Left kidney (tissue), 1 donor: ENCODE measurements at regions not wholly inside any gene's neighbourhood (a gene's known extent, or its start where the extent isn't known, plus 50 kb on each side); places are given as distances from the start of the nearest gene placed in this dataset.
"Not testable (repeated sequence)": the region's sequence is repeated elsewhere in the genome, so short reads cannot be mapped to it uniquely, and the experiment has no call there.

Source experiments
- DNase-seq: peaks from one replicate; pipeline ENCODE4 v3.0.0-alpha.2; 2013

DNA sequence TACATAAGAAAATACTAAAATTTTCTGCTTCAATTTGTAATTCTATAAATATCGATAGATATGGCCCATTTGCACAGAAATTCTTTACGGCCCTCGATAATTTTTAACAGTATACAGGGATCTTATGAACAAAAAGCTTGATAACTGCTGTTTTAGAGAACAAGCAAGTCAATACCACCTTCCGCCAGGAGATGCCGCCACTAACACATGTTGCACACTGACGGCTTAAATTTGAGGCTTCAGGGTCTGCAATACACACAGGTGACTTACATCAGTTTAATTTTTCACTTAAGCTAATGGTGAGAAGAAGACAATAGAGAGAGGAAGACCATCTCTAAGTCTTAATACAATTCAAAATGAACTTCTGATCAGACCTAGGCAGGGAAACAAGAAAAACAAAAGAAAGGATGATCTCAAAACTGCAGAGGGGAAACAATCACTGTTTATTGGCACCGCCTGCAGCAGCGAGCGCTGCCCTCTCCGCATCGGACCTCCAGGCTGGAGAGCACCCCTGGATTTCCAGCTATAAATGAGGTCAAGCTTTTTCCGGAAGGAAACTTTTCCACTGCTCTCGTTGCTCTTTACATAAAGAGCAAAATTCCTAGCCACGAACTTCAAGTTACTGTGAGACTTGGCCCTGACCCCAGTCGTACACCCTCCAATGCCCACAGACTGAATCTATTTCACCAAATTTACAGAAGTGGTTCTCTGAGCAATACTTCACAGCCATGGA is 53.9 kb downstream of the OTOR start:
- DNase-seq = peak; percentile 63

GRCh38 chr20:16802652-16802935 is 54.4 kb downstream of the OTOR start:
- DNase-seq = no peak

- DNase-seq = peak; percentile 47
These were observed 56.0 kb downstream of the OTOR start for GRCh38 chr20:16803965-16804792.

DNA sequence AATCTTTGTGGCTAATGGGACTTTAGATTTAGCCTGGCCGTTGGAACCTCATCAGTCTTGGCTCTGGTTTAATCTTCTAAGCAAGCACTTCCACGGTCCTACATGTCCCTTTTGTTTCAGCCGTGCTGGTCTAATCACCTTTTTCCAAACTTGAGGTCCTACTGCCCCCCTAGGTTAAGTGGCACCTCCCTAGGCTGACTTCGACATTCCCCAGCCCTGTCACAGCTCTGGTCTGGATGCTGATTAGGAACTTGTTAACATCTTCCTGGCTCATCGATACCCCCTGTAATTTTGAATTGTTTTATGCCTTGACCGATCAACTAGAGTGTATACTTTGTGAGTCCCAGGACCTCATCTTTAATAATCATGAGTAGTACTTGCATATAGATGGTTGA is 56.6 kb downstream of the OTOR start:
- no peak for DNase-seq

GRCh38 chr20:16806061-16806460 is 57.9 kb downstream of the OTOR start:
- DNase-seq = no peak

- DNase-seq = no peak
These were observed 58.7 kb downstream of the OTOR start for GRCh38 chr20:16806886-16807285.

- DNase-seq = no peak
These were observed 60.6 kb downstream of the OTOR start for GRCh38 chr20:16808796-16809195.

- DNase-seq = no peak
These were observed 62.1 kb downstream of the OTOR start for GRCh38 chr20:16810216-16810615.

DNA sequence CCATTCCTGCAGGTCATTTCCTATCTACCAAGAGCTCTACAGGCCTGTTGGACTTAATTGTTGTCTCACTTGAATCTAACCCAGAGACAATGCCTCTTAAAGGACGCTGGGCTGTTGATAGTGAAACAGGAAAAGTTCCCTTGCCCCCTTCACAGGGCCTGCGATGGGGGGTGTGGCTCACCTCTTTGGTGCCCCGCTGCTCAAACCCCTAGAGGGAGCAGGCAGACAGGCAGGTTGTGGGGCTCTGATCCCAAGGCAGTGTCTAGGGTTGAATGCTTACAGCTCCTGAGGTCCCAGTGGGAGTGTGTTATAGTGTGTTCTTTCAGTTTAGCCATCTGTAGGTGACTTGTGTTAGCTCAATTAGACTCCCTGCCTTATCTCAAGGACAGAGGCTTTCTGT is 68.0 kb downstream of the OTOR start:
- no peak for DNase-seq

- DNase-seq = no peak
These were observed 71.3 kb downstream of the OTOR start for GRCh38 chr20:16819483-16819882.

- DNase-seq = no peak
These were observed 73.3 kb downstream of the OTOR start for GRCh38 chr20:16821211-16822089.

DNA sequence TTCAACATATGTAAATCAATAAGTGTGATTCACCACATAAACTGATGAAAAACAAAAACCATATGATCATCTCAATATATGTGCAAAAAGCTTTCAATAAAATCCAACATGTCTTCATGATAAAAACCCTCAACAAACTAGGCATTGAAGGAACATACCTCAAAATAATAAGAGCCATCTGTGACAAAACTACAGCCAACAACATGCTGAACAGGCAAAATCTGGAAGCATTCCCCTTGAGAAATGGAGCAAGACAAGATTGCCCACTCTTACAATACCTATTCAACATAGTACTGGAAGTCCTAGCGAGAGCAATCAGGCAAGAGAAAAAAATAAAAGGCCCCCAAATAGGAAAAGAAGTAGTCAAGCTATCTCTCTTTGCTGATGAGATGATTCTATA is 76.5 kb downstream of the OTOR start:
- no peak for DNase-seq

DNA sequence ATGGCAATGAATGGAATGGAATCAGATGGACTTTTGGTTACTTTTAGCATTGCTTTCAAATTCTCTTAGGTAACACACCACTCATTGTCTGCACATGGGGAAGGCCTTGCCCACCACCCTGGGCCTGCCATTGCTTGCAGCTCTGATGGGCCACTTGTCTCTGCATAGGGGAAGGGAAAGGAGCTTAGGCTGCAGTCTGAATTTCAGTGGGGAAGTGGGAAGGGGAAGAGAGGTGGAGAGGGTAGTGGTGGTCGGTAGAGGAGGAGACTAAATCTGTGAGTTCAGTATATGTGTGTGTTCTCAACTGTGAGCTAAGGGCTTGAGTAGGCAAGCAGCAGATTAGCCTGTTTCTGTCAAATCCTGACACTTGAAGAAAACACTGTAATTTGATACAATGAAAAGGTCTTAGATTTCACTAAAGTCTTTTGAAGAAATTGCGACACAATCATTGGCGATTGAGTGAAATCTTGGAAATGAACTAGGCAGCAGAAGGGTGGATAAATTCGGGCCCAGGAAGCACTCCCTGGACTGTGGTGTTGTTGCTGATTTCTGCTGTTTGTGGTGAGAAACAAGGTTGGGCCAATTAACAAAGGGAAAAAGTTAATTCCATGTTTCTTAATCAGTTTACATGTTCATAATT is 80.6 kb downstream of the OTOR start:
- no peak for DNase-seq

DNA sequence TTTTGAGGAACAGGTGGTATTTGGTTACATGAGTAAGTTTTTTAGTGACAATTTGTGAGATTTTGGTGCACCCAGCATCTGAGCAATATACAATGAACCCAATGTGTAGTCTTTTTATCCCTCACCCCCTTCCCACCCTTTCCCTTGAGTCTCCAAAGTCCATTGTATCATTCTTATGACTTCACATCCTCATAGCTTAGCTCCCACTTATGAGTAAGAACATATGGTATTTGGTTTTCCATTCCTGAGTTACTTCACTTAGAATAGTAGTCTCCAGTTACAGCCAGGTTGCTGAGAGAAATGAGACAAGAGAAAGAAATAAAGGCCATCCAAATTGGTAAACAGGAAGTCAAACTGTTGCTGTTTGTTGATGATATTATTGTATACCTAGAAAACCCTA is 87.5 kb downstream of the OTOR start:
- DNase-seq = not testable (repeated sequence)

- no peak for DNase-seq
These were observed 94.4 kb downstream of the OTOR start for GRCh38 chr20:16842486-16843120.

- no peak for DNase-seq
These were observed 96.2 kb downstream of the OTOR start for GRCh38 chr20:16844406-16844805.

DNA sequence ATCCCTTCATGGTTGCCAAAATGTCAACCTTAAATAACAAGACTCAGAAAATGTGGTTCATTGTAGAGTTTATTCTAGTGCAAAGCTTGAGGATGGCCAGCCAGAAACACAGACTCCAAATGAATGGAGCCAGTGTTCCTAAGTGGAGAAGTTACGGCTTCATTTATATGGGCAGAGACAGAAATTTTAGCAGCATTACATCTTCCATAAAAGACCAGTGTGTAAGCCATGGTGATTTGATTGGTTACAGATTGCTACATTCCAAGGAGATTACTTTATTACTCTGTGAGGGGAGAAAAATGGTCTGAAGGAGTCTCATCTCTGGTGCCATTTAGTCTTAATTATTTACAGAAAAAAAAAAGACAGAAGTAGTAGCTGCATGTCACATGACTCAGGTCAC is 97.8 kb downstream of the OTOR start:
- no peak for DNase-seq

DNA sequence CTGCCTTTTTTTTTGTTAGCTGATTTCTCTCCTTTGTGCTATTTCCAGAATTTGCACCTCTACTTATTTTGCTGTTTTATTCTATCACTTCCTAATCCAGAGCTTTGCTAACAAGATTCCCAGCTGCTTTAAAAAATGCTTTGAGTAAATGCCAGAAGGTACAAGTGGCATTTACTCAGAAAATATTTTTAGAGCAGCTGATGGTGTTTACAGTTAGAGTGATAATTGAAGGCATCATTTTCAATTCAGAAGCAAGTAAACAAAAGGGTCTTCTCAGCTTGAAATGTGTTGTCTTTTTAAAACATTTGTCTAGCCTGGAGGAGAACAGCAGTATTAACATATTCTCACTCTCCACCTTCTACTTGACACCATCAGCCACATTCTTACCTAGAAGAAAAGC is 99.9 kb downstream of the OTOR start:
- no peak for DNase-seq

GRCh38 chr20:16848526-16848925 is 100.4 kb downstream of the OTOR start:
- no peak for DNase-seq

DNA sequence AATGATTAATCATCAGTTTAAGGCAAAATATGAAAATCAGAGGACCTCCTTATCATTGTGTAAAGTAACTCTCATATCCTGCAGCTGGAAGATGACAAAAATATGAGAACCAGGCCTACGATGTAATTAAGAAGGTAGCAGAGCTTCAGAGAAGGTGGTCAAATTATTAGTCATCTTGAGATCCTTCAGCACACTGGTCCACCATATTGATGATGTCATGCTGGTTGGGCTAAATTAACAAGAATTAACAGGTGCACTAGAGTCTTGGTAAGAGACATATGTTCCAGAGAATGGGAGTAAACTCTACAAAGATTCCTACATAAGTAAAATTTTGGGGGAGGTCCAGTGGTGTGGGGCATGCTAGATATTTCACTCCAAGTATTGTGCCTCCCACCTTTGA is 112.8 kb downstream of the OTOR start:
- no peak for DNase-seq

- no peak for DNase-seq
These were observed 113.5 kb downstream of the OTOR start for GRCh38 chr20:16861708-16862107.

DNA sequence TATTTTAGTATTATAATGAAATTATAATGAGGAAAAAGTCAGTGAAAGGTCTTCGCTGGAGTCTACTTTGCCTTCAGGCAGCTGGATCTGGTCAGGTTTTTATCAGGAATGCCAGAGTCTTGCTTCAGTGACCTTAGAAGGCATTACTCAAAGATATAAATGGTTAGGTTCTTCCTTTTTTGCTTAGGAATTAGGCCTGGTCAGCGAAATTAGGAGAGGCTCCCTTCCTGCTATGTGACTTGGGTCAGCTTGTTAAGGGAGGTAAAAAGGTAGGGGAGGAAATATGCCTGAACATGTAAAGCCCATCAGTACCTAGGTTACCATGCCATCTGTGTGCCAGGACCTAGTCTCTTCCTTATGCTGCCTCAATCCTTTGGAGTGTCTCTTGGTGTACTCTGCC is 115.1 kb downstream of the OTOR start:
- DNase-seq = no peak
